HG02852 (cell line): ENCODE measurements at regions not wholly inside any gene's neighbourhood (a gene's known extent, or its start where the extent isn't known, plus 50 kb on each side); places are given as distances from the start of the nearest gene placed in this dataset.

Experiments used
- ATAC-seq: cut with Tn5 transposase; IDR thresholded peaks from one replicate; pipeline ENCODE4 v1.9.1; 2021; ENCODE audit warnings: mild to moderate bottlenecking, moderate library complexity; ENCODE audit not compliant: unreplicated experiment

DNA sequence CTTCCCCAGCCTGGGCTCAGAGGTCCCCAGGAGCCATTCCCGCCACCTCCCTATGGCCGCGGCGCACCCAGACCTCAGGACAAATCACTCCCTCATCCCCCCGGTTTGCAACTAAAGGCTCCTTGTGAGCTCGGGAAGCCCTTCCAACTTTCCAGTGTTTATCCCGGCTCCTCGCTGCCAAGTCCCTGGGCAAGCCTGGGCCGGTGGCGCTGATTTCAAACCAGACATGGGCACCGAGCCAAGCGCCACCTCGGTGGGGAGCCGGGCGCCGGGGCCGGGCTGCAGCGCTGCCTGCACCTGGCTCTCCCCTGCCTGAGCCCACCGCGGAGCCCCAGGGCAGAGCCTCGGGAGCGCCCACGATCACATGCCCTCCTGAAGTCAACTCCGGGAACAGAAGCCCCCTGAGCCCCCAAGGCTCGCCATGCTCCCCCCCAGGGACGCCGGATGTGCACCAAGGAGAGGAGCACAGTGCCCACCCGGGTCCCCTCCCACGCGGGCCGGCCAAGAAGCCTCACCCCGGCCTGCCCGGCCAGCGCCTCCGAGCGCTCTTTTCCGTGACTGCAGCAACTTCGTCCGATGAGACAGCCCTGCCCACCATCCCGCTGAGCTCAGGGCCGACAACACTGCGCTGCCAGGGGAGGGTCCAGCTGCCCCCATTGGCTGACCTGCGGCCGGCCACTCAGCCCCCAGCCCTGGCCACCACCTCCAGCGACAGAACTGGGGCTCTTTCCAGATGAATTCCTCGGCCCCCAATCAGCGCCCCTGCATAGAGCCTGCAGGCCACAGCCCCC, 50.0 kb downstream of the NCOR2 start:
- no peak for ATAC-seq

GRCh38 chr12:124516850-124517249, 50.6 kb downstream of the NCOR2 start:
- ATAC-seq: no peak

DNA sequence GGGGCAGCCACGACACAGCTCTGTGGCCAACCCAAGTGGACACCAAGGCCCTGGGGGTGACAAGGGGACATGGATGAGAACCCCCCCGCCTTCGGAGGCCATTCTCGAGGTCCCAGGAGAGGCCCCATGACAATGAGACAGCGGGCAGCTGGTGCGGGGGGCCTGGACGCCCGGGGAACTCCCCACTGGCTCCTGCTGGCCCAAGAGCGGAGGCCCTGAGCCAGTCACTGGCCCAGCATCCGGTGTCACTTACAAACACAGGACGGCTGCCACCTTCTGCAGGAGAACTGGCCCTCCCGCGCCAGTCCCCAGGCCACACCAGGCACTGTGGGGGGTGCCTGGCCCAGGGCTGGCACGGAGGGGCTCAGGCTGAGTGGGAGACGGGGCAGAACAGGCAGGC, 51.4 kb downstream of the NCOR2 start:
- no peak for ATAC-seq

- no peak for ATAC-seq
Observed at GRCh38 chr12:124514996-124515932, 52.1 kb downstream of the NCOR2 start.

DNA sequence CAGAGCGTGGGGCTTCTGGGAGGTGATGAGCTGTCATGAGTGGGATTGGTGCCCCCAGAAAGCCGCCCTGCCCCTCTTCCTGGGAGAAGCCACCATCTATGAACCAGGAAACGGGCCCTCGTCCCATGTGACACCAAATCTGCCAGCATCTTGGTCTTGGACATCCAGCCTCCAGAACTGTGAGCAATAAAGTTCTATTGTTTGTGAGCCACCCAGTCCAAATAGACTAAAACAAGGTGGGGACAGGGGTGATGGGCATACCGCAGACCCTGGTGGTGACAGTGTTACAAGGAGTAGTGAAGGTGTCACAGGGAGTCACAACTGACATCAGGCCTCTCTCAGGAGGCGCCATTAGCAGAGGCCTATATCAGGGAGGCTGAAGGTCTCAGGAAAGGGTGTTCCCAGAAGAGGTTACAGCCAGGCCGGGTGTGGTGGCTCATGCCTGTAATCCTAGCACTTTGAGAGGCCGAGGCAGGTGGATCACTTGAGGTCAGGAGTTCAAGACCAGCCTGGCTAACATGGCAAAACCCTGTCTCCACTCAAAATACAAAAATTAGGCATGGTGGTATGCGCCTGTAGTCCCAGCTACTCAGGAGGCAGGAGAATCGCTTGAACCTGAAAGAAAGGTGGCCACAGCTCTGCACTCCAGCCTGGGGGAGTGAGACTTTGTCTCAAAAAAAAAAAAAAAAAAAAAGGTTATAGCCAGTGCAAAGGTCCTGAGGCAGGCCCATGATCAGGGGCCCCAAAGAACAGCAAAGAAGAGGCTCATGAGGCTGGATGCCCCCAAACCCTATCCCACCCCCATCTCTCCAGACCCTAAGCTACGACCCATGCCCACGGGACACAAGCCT, 53.0 kb downstream of the NCOR2 start:
- no peak for ATAC-seq

GRCh38 chr12:124513297-124513867, 54.0 kb downstream of the NCOR2 start:
- no peak for ATAC-seq

DNA sequence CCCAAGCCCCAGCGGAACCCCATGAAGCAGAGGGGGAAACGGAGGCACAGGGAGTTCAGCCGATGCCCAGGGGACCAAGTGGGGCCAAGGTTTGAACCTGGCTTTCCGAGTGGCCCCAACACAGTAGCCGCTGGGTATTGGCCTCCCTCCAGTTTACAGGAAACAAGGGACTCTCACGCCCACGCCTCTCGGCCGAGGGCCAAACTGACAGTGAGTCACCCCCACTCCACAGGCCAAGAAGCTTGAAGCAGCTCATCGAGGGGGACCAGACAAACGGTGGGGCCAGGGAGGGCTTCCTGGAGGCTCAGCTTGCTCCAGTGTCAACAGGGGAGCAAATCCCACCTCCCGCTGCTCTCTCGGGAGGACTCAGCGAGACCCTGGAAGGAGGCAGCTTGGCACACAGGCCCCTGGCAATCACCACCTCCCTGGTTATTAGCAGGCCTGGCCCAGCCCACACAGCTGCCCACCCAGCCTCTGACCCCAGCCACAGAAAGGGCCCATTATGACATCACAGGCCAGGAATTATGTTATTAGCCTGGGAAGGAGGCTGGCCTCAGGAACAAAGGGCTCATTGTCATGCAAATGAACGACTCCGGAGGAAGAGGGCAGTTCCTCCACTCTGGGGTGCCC, 54.6 kb downstream of the NCOR2 start:
- ATAC-seq: no peak

DNA sequence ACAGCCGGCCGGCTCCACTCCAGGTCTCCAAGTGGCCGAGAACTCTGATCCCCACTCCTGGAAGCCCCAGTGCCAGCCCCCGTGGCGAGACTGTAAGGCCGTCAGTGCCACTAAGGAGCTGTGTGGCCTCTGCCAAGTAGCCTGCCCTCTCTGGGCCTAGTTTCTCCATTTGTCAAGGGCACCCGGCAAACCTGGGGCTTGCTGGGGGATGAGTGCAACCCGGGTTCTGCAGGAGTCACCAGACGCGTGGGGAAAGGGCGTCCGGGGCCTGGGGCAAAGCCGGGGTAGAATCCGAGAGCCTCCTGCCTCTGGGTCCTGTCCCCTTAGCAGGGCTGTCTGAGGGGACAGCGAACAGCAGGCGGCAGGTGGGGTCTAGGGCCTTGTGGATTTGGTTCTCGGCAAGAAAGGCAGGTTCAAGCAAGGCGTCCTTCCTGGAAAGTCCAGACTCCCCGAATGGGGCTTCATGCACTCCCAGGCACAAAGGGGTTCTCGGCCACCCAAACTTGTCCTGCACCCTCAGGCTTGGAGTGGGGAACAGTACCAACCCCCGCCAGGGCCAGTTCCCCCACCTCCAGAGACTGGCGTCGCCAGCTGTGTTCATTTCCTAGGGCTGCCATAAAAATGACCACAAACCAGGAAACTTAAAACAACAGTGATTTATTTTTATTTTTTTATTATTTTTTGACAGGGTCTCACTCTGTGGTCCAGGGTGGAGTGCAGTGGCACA, 56.0 kb downstream of the NCOR2 start:
- ATAC-seq: no peak

- ATAC-seq: no peak
Observed at GRCh38 chr12:124510301-124510970, 57.0 kb downstream of the NCOR2 start.

- no peak for ATAC-seq
Observed at GRCh38 chr12:124509676-124510300, 57.6 kb downstream of the NCOR2 start.

DNA sequence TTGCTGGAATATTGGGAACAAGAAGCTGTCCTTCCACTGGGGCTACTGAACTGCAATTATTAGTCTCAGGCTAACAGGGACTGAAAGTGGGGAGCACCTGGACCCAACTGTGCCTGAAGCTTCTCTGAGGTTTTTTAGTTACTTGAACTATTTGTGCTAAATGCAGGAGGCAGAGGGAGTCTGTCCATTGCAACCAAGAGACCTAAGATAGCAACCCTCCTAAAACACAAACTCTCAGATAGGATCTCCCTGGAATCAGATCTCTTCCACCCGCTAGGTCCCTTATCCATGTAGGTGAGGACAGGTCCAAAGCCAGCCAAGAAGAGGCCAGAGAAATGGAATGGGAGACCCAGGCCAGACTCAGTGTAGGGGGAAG, 58.1 kb downstream of the NCOR2 start:
- ATAC-seq: no peak

DNA sequence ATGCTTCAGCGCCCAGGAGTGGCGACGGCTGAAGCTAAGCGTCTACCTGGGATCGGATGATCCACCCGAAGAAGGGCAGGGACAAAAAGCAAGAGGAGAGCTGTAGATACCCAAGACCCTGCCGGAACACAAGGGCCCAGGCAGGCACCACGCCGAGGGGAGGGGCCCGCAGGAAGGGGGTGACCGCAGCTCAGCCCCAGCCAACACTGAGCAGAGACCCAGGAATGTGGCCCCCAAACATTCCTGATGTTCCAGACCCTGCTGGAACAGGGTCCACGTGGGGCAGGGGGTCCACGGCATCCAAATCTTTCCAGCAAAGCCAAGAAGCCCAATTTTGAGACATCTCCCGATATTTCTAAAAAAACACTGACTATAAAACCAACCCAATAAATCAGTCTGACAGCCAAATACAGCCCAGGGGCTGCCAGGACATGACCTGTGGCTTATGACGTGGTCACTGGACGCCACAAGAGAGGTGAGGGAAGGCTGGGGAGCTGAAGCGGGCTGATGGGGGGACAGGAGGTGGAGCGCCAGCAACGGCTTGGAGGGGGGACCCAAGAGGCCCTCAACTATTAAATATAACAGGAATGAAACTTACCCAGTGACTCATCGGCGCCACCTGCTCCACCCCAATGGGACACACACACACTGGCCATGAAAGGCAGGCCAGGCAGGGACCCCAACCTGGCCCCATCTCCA, 58.9 kb downstream of the NCOR2 start:
- no peak for ATAC-seq

GRCh38 chr12:124507188-124508109, 60.0 kb downstream of the NCOR2 start:
- ATAC-seq: no peak

GRCh38 chr12:124506832-124507153, 60.6 kb downstream of the NCOR2 start:
- no peak for ATAC-seq

GRCh38 chr12:124506145-124506831, 61.1 kb downstream of the NCOR2 start:
- no peak for ATAC-seq

GRCh38 chr12:124505001-124505818, 62.2 kb downstream of the NCOR2 start:
- no peak for ATAC-seq
